Hypothalamus (tissue), 51 donors: ENCODE measurements at regions not wholly inside any gene's neighbourhood (a gene's known extent, or its start where the extent isn't known, plus 50 kb on each side); places are given as distances from the start of the nearest gene placed in this dataset.
A peak's percentile ranks its signal among the peaks of the same experiment; 100 is the strongest.
"Not testable (repeated sequence)": the region's sequence is repeated elsewhere in the genome, so short reads cannot be mapped to it uniquely, and the experiment has no call there.

ENCODE experiments used
- DNase-seq, 51 donors: peaks; one replicate each; lab custom pipeline; 2025; lab: John Stamatoyannopoulos, UW

- DNase-seq, result no peak
Observed at GRCh38 chr2:109669731-109670130, 55.6 kb downstream of the SOWAHC start.

GRCh38 chr2:109670556-109671411, 56.6 kb downstream of the SOWAHC start:
- DNase-seq, result no peak

GRCh38 chr2:109674894-109675534, 60.9 kb downstream of the SOWAHC start:
- DNase-seq, result no peak

GRCh38 chr2:109675666-109676345, 61.6 kb downstream of the SOWAHC start:
- DNase-seq, result no peak

- DNase-seq, result peak in 4 of 51 donors; percentile 7 to 25 (median 16)
Observed at GRCh38 chr2:109676346-109676902, 62.3 kb downstream of the SOWAHC start.

- not testable (repeated sequence) for DNase-seq
Observed at GRCh38 chr2:109677121-109677731, 63.1 kb downstream of the SOWAHC start.

GRCh38 chr2:109677835-109678580, 63.8 kb downstream of the SOWAHC start:
- peak in 3 of 51 donors; percentile 16 to 35 (median 30) for DNase-seq

- not testable (repeated sequence) for DNase-seq
Observed at GRCh38 chr2:109678724-109679201, 64.6 kb downstream of the SOWAHC start.

GRCh38 chr2:109679225-109679624, 65.1 kb downstream of the SOWAHC start:
- DNase-seq, result no peak

- DNase-seq, result no peak
Observed at GRCh38 chr2:109679626-109680025, 65.5 kb downstream of the SOWAHC start.

- no peak for DNase-seq
Observed at GRCh38 chr2:109680523-109681297, 66.5 kb downstream of the SOWAHC start.

- DNase-seq, result no peak
Observed at GRCh38 chr2:109681633-109682380, 67.6 kb downstream of the SOWAHC start.

- no peak for DNase-seq
Observed at GRCh38 chr2:109683452-109683851, 69.3 kb downstream of the SOWAHC start.

- DNase-seq, result no peak
Observed at GRCh38 chr2:109685453-109685852, 71.3 kb downstream of the SOWAHC start.

GRCh38 chr2:109686921-109687320, 72.8 kb downstream of the SOWAHC start:
- DNase-seq, result no peak

GRCh38 chr2:109689182-109689930, 75.2 kb downstream of the SOWAHC start:
- no peak for DNase-seq

GRCh38 chr2:109689973-109690372, 75.8 kb downstream of the SOWAHC start:
- DNase-seq, result no peak

GRCh38 chr2:109690457-109690821, 76.3 kb downstream of the SOWAHC start:
- DNase-seq, result no peak
